ENCODE measurements at regions not wholly inside any gene's neighbourhood (a gene's known extent, or its start where the extent isn't known, plus 50 kb on each side); places are given as distances from the start of the nearest gene placed in this dataset.

GRCh38 chr16:64740261-64740660 is 381.6 kb downstream of the CDH11 start:
- no peak for DNase-seq (ENCODE audit: low read depth)
- H3K4me3 ChIP-seq (ENCODE audit: low read depth, low read length) = no peak overlapping the region

- no peak overlapping the region for H3K4me3 ChIP-seq (ENCODE audit: low read depth, low read length)
- peak; percentile 58 for DNase-seq (ENCODE audit: low read depth)
Measured at GRCh38 chr16:64738321-64738960, 383.4 kb downstream of the CDH11 start.

DNA sequence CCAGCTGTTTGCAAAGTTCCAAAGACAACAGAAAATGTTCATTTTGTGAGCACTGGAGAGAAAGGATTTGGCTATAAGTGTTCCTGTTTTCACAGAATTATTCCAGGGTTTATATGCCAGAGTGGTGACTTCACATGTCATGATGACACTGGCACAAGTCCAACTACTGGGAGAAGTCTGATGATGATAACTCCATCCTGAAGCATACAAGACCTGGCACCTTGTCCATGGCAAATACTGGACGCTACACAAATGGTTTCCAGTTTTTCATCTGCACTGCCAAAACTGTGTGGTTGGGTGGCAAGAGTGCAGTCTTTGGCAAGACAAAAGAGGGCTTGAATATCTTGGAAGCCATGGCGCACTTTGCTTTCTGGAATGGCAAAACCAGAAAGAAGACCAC is 385.0 kb downstream of the CDH11 start:
- peak; percentile 4 for DNase-seq (ENCODE audit: low read depth)

DNA sequence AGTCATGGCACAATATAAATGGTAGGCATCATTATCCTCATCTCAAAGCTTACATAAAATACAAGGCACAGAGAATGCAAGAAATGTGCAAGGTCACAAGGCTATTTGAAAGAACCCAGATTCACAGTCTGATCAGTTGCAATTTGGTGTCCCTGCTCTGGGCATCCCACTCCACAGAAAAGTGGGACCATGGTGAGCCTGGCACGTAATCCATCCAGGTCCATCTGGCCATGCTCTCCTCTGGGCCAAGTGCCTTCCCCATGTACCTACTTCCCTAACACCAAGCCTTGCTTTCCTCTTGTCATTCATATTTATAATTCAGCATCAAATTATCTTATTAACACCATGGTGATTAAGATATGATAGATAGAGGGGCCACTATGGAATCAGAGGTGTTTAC is 390.0 kb downstream of the CDH11 start:
- no peak overlapping the region for H3K4me3 ChIP-seq (ENCODE audit: low read depth, low read length)
- no peak for DNase-seq (ENCODE audit: low read depth)

More for the DNA sequence above, 385.0 kb downstream of the CDH11 start:
- no peak overlapping the region for H3K4me3 ChIP-seq (ENCODE audit: low read depth, low read length)

GRCh38 chr16:64730261-64730660 is 391.6 kb downstream of the CDH11 start:
- DNase-seq (ENCODE audit: low read depth) = no peak
- no peak overlapping the region for H3K4me3 ChIP-seq (ENCODE audit: low read depth, low read length)

DNA sequence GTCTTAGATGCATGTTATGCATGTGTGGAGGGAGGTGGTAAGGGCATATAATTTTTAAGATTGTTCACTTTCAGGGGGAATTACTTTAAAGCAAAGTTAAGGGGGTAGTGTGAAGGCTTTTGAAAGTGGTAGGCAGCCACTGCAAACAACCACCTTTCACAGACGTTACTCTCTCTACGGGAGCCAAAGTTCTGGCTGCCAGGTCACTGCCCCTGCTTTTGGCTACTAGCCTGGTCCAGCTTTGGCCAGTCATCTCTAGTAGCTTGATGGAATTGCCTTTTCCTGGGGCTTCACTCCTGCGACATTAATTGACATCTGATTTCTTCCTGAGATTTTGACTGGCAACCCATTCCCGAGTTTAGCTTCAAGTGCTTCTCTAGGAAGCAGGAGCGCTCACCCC is 397.5 kb downstream of the CDH11 start:
- H3K4me3 ChIP-seq (ENCODE audit: low read depth, low read length) = no peak overlapping the region
- DNase-seq (ENCODE audit: low read depth) = no peak

DNA sequence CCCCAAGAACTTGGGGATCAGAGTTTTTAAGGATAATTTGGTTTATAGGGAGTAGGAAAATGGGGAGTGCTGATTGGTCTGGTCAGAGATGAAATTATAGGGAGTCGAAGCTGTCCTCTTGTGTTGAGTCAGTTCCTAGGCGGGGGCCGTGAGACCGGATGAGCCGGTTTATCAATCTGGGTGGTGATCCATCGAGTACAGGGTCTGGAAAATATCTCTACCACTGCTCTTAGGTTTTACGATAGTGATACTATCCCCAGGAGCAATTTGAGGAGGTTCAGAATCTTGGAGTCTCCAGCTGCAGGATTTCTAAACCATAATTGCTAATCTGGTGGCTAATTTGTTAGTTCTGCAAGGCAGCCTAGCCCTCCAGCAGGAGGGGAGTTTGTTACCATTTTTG is 403.4 kb downstream of the CDH11 start:
- DNase-seq (ENCODE audit: low read depth) = no peak
- H3K4me3 ChIP-seq (ENCODE audit: low read depth, low read length) = no peak overlapping the region

- no peak overlapping the region for H3K4me3 ChIP-seq (ENCODE audit: low read depth, low read length)
- DNase-seq (ENCODE audit: low read depth) = no peak
Measured at GRCh38 chr16:64717871-64718270, 404.0 kb downstream of the CDH11 start.

DNA sequence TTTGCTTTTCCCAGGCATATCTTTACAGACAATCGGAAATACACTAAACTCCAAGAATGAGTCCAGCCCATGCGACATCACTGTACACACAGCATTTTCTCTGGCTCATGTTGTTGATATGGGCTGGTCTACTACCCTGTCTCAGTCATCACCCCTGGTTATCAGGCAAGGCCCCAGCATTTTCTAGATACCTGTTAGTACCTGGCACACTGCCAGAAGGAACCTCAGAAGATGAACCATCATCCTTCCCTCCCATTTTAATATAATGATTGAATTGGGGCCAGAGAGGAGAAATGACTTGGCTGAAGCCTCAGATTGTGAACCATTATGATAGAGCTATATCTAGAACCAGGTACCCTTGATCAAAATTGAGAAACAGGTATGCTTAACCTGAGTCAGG is 406.2 kb downstream of the CDH11 start:
- no peak overlapping the region for H3K4me3 ChIP-seq (ENCODE audit: low read depth, low read length)
- DNase-seq (ENCODE audit: low read depth) = no peak

GRCh38 chr16:64712026-64712425 is 409.8 kb downstream of the CDH11 start:
- DNase-seq (ENCODE audit: low read depth) = peak; percentile 55
- no peak overlapping the region for H3K4me3 ChIP-seq (ENCODE audit: low read depth, low read length)

DNA sequence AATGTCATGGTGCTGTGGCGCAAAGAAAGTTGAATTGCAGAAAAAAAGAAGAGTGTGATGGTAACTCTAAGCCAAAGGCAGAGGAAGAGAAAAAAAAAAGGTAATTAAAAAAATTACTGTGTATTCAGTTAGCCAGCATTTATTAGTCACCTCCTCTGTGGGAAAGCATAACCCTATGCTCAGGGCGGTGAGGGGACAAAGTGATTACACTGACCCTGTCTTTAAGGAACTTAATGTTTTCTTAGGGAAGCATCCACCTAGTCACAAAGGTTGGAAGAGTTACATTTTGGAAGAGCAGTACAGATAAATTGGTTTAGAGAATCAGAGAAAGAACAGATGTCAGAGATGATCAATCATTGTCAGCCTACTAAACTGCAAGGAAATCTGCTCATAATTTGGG is 410.3 kb downstream of the CDH11 start:
- H3K4me3 ChIP-seq (ENCODE audit: low read depth, low read length) = no peak overlapping the region
- no peak for DNase-seq (ENCODE audit: low read depth)

DNA sequence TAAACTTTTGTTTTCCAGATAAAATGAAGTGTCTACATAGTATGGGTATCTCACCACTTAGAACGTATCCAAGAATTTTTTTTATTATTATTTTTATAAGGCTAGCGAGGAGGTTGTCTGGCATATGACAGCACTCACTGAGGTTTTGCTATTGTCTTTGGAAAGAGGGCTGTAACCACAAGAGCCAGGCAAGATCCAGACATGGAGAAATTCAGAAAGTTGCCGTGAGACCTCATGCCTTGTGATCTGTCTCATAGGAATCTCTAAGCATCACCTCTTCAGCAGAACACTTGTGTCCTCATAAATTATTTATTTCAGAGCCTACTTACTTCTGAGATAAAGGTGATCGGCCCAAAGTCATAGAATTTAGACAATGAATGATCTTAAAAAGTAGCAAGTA is 410.8 kb downstream of the CDH11 start:
- peak; percentile 89 for DNase-seq (ENCODE audit: low read depth)
- no peak overlapping the region for H3K4me3 ChIP-seq (ENCODE audit: low read depth, low read length)

DNA sequence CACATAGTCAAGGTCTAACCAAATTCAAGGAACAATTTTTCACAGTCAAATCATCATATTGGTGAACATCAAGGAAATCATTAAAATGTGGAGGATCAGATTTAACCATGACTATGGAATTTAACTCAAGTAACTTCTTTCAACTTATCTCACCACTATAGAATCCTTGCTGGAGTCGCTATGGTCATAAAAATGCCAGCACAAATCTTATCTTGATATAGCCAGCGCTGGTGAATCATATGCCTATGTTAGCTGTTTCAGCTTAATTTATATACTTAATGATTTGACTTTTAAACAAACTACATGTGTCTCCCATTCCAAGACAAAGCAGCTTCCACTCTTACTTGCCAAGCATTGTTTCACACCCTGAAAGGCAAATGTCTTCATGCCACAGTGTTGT is 416.4 kb downstream of the CDH11 start:
- peak; percentile 47 for DNase-seq (ENCODE audit: low read depth)

DNA sequence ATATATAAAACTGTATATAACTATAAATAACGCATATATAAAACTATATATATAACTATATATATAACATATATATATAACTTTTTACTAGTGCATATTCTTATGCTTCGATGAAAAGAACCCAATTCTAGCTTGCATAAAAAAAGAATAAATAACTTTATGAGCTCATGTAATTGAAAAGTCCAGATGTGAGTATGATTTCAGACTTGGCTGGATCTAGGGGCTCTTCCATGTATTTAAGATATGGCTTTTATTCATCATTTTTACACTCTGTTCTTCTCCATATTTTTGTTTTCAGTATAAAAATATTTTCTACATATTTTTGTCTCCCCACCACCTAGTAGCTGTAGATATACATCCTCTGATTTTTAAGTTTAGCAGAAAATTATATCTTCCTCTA is 417.5 kb downstream of the CDH11 start:
- no peak overlapping the region for H3K4me3 ChIP-seq (ENCODE audit: low read depth, low read length)
- DNase-seq (ENCODE audit: low read depth) = no peak

More for the DNA sequence above, 416.4 kb downstream of the CDH11 start:
- no peak overlapping the region for H3K4me3 ChIP-seq (ENCODE audit: low read depth, low read length)

GRCh38 chr16:64702415-64702814 is 419.4 kb downstream of the CDH11 start:
- H3K4me3 ChIP-seq (ENCODE audit: low read depth, low read length) = no peak overlapping the region
- no peak for DNase-seq (ENCODE audit: low read depth)

DNA sequence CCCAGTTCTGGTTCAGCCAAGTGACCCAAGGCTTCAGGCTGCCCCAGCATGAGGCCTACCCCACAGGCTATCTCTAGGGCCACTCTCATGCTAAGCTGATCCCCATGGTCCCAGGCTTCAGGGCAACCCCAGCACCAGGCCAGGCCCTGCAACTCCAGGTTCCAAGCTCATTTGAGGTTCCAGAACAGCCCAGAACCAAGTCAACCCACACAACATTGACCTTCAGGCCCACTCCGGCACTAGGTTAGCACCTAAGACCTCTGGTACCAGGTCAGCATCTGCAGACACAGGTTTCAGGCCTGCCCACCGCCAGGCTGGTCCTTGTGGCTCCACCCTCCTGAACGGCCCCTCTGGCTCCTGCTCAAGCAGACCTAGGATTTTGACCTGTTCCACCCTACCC is 421.2 kb downstream of the CDH11 start:
- DNase-seq (ENCODE audit: low read depth) = no peak
- H3K4me3 ChIP-seq (ENCODE audit: low read depth, low read length) = no peak overlapping the region

- no peak overlapping the region for H3K4me3 ChIP-seq (ENCODE audit: low read depth, low read length)
- no peak for DNase-seq (ENCODE audit: low read depth)
Measured at GRCh38 chr16:64696866-64697265, 425.0 kb downstream of the CDH11 start.

GRCh38 chr16:64695684-64696083 is 426.2 kb downstream of the CDH11 start:
- DNase-seq (ENCODE audit: low read depth) = no peak
- H3K4me3 ChIP-seq (ENCODE audit: low read depth, low read length) = no peak overlapping the region

DNA sequence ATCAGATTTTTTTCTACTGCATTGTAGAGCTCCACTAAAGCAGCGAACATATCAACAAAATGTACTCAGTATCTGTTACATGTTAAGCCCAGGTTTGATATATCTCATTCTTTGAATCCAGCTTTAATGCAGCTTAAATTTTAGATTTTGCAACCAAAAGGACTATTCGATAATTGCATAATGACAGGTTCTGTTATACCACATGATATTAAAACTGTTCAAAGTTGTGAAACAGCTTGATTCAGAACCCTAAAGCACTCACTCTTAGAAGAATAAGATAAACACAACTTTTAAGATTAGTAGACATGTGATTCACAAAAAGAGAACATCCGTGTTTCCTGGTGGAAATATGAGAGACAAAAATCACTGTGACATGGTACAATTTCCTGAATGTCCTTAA is 427.9 kb downstream of the CDH11 start:
- DNase-seq (ENCODE audit: low read depth) = no peak
- no peak overlapping the region for H3K4me3 ChIP-seq (ENCODE audit: low read depth, low read length)

DNA sequence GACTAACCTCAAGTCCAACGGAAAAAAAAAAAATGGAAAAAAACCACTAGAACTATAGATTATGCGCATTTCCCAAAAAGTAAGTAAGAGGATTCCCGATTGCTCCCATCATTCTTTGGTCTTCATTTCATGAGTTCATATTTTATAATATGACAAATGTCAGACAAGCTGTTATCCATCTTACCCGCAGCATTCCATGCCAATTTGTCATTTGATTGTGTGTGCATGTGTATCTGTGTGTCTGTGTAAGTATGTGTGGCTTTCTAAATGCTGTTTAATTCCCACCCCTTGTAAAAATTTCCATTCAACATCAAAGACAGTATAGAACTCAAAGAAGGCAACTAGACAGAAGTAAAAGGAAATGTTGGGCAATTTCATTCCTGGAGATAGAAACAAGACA is 434.1 kb downstream of the CDH11 start:
- H3K4me3 ChIP-seq (ENCODE audit: low read depth, low read length) = no peak overlapping the region
- DNase-seq (ENCODE audit: low read depth) = no peak

DNA sequence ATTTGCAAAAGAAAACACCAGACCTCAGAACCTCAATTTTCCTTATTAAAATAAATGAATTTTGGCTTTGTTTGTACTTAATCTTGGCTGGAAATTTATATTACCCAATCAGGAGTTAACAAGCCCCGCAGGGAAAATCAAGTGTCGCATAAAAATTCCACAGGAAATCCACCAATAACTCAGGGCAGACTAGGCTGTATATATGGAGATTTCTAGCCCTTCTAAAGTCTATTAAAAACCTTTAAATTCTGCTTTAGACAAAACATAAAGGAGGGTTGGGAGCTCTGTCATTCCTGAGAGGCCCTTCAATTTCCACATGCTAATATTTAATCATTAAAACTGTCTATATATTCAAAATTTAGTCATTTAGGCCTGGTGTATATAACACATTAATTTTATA is 434.7 kb downstream of the CDH11 start:
- DNase-seq (ENCODE audit: low read depth) = no peak

More for the DNA sequence above, 434.7 kb downstream of the CDH11 start:
- no peak overlapping the region for H3K4me3 ChIP-seq (ENCODE audit: low read depth, low read length)

Measured in skeletal muscle cell (primary cell).